ENCODE measurements at regions not wholly inside any gene's neighbourhood (a gene's known extent, or its start where the extent isn't known, plus 50 kb on each side); places are given as distances from the start of the nearest gene placed in this dataset.

- Histone ChIP-seq H3K27ac (ENCODE audit: low read depth, low read length) (no peak overlapping the region), H3K9me3 (ENCODE audit: insufficient read depth, low read length) (peaks cover under 1% of the 10 kb centered on the region; the same call in 1 of the 2 replicates)
Measured at GRCh38 chr9:85269811-85270210, 471.9 kb downstream of the AGTPBP1 start.

GRCh38 chr9:85268131-85268530 lies 473.6 kb downstream of the AGTPBP1 start:
- Histone ChIP-seq H2AFZ (ENCODE audit: low read depth, low read length, severe bottlenecking) (no peak overlapping the region), H3K36me3 (ENCODE audit: low read length) (no peaks in the 10 kb centered on the region), H3K79me2 (ENCODE audit: insufficient read depth, low read length) (no peaks in the 10 kb centered on the region), H3K9me2 (replicated peaks; ENCODE audit: insufficient read depth, low read length) (no peaks in the 10 kb centered on the region), H3F3A (ENCODE audit: insufficient read depth) (no peaks in the 10 kb centered on the region), H3K4me2 (ENCODE audit: low read depth, low read length, poor library complexity, severe bottlenecking) (no peak overlapping the region), H3K9ac (ENCODE audit: low read length) (no peak overlapping the region), H3K27ac (ENCODE audit: low read depth, low read length) (no peak overlapping the region), H3K4me3 (ENCODE audit: insufficient read depth, low read length, poor library complexity, severe bottlenecking) (no peak overlapping the region), H3K27me3 (ENCODE audit: low read length) (no peaks in the 10 kb centered on the region), H3K9me3 (ENCODE audit: insufficient read depth, low read length) (peaks cover 5% of the 10 kb centered on the region; the same call in 1 of the 2 replicates), H4K20me1 (ENCODE audit: low read depth, low read length) (no peaks in the 10 kb centered on the region)
- no peak for TF ChIP-seq EZH2phosphoT487 (conservative IDR thresholded peaks at IDR 0.05; ENCODE audit: low read length)
- no peak for TF ChIP-seq CTCF (IDR thresholded peaks at IDR 0.05; ENCODE audit: insufficient read depth, low read length, poor library complexity, severe bottlenecking)

More at GRCh38 chr9:85269811-85270210, 471.9 kb downstream of the AGTPBP1 start:
- no peak for TF ChIP-seq CTCF (IDR thresholded peaks at IDR 0.05; ENCODE audit: insufficient read depth, low read length, poor library complexity, severe bottlenecking)
- TF ChIP-seq EZH2phosphoT487 (conservative IDR thresholded peaks at IDR 0.05; ENCODE audit: low read length) = no peak
- no peaks in the 10 kb centered on the region for H3K79me2 ChIP-seq (ENCODE audit: insufficient read depth, low read length)
- no peaks in the 10 kb centered on the region for H3K27me3 ChIP-seq (ENCODE audit: low read length)
- no peak overlapping the region for H2AFZ ChIP-seq (ENCODE audit: low read depth, low read length, severe bottlenecking)
- H3K4me3 ChIP-seq (ENCODE audit: insufficient read depth, low read length, poor library complexity, severe bottlenecking) = no peak overlapping the region
- H4K20me1 ChIP-seq (ENCODE audit: low read depth, low read length) = no peaks in the 10 kb centered on the region
- H3K36me3 ChIP-seq (ENCODE audit: low read length) = no peaks in the 10 kb centered on the region
- H3F3A ChIP-seq (ENCODE audit: insufficient read depth) = no peaks in the 10 kb centered on the region
- no peaks in the 10 kb centered on the region for H3K9me2 ChIP-seq (replicated peaks; ENCODE audit: insufficient read depth, low read length)
- no peak overlapping the region for H3K9ac ChIP-seq (ENCODE audit: low read length)
- no peak overlapping the region for H3K4me2 ChIP-seq (ENCODE audit: low read depth, low read length, poor library complexity, severe bottlenecking)

- Histone ChIP-seq H3K9me2 (replicated peaks; ENCODE audit: insufficient read depth, low read length) (no peaks in the 10 kb centered on the region), H3F3A (ENCODE audit: insufficient read depth) (no peaks in the 10 kb centered on the region), H3K79me2 (ENCODE audit: insufficient read depth, low read length) (no peaks in the 10 kb centered on the region), H3K27me3 (ENCODE audit: low read length) (no peaks in the 10 kb centered on the region), H4K20me1 (ENCODE audit: low read depth, low read length) (no peaks in the 10 kb centered on the region), H3K4me3 (ENCODE audit: insufficient read depth, low read length, poor library complexity, severe bottlenecking) (no peak overlapping the region), H3K36me3 (ENCODE audit: low read length) (no peaks in the 10 kb centered on the region), H3K4me2 (ENCODE audit: low read depth, low read length, poor library complexity, severe bottlenecking) (no peak overlapping the region), H3K9ac (ENCODE audit: low read length) (no peak overlapping the region), H3K9me3 (ENCODE audit: insufficient read depth, low read length) (peaks cover 5% of the 10 kb centered on the region; the same call in 1 of the 2 replicates), H2AFZ (ENCODE audit: low read depth, low read length, severe bottlenecking) (no peak overlapping the region), H3K27ac (ENCODE audit: low read depth, low read length) (no peak overlapping the region)
- TF ChIP-seq CTCF (IDR thresholded peaks at IDR 0.05; ENCODE audit: insufficient read depth, low read length, poor library complexity, severe bottlenecking) (no peak), EZH2phosphoT487 (conservative IDR thresholded peaks at IDR 0.05; ENCODE audit: low read length) (no peak)
Measured at GRCh38 chr9:85264695-85265094, 477.1 kb downstream of the AGTPBP1 start.
